ENCODE measurements at regions not wholly inside any gene's neighbourhood (a gene's known extent, or its start where the extent isn't known, plus 50 kb on each side); places are given as distances from the start of the nearest gene placed in this dataset.
"Not testable (repeated sequence)": the region's sequence is repeated elsewhere in the genome, so short reads cannot be mapped to it uniquely, and the experiment has no call there.

DNA sequence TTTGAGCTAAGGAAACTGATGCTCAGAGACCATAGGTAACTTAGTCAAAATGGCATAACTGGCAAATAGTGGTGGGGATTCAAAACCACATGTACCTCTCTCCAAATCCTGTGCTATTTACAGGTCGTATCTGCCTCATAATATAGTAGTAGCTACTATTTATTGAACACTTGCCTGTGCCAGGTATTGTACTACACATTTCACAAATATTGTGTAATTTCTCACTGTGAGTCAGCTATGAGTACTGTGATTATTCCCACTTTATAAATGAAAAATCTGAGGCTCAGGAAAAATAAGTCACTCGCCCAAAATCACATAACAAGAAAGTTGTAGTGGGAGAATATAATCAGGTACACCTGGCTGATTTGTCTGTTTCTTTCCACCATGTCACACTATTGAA, 199.8 kb upstream of the FAT3 start:
- DNase-seq: no peak

DNA sequence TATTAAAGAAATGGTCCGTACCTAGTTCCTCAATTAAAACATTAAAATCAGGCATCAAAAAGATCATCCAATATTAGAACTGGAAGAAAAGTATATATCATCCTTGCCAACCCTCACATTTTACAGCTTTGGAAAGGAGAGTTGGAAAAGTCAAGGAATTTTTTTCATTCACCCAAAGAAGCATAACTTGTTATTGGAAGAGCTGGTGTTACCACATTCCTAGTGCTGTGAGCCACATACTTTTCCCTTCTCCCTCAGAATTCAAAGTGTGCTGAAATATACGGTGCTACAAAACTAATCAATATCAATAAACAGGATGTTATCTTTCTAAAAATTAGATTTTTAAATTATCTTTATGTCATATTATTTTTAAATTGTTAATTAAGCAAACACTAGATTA, 202.1 kb upstream of the FAT3 start:
- no peak for DNase-seq

DNA sequence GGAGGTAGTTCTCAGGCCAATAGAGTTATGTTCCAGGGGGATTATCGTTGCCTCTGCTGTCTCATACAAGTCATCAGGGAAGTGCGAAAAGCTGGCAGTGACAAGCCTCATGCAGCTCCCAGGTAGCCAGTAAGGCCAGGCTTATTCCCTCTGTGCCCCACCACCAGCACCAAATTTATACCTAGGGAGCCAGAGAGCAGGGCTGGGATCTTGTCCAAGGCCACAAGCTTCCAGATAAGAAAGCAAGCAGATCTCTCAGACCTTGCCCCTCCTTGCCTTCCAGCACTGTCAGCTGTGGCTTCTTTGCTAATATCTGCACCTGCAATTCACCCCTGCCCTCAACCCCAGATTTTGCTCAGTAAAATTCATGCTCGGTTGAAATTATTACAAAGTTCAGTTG, 206.3 kb upstream of the FAT3 start:
- no peak for DNase-seq

DNA sequence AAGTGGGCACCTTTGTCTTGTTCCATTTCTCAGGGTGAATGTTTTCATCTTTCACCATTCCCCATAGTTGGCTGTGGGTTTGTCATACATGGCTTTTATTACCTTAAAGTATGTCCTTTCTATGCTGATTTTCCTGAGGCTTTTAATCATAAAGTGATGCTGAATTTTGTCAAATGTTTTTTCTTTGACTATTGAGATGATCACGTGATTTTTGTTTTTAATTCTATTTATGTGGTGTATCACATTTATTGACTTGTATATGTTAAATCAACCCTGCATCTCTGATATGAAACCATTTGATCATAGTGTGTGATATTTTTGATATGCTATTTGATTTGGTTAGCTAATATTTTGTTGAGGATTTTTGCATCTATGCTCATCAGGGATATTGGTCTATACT, 216.4 kb upstream of the FAT3 start:
- DNase-seq: no peak

DNA sequence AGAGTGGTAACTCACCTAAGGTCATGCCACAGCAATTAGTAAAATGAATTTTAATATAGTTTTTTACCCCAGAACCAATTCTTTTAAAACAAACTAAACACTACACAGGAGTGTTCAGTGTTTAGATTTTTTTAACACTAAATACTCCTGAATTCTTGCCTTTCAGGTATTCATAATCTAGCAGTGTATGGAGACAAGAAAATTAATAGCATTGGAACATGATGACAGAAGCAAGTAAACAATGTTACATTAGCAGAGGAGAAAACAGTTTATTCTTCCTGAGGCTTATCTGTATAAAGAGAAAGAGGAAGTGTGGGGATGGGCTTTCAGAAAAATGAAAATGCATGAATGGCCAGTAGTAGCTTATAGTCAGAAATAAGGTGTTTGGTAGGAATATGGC, 222.1 kb upstream of the FAT3 start:
- no peak for DNase-seq

DNA sequence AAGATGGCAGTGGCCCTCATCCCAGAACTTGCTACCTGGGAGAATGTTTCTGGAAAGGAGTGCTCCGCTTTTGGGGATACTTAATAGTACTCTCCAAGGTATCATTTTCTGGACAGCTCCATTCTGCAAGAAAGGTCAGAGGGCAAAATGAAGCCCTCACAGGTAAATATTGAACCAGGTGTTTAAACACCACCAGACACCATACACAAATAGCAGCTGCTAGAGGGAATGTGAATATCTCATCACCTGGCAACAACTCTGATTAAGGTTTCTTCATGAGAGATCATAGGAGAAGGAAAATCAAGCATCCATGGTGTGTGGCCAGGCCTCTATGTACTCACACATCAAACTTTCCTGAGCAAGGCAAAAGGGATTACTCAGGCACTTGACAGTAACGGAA, 226.1 kb upstream of the FAT3 start:
- no peak for DNase-seq

DNA sequence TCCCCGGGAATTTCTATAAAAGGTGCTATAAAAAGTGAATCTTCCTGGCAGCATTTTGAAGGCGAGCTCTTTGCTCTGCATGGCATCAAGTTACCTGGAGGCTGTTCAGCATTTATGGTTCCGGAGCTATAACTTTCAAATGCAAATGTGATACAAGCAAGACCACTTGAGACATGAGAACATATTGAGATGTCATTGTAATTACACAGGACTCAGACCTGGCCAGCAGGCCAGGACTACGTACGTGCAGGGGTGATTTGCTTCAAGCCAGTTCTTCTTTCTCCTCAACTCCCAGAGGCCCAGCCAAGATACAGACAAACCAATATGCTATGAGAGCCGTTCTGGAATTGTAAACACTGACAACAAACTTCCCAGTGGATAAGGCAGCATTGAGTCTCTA, 227.4 kb upstream of the FAT3 start:
- no peak for DNase-seq

DNA sequence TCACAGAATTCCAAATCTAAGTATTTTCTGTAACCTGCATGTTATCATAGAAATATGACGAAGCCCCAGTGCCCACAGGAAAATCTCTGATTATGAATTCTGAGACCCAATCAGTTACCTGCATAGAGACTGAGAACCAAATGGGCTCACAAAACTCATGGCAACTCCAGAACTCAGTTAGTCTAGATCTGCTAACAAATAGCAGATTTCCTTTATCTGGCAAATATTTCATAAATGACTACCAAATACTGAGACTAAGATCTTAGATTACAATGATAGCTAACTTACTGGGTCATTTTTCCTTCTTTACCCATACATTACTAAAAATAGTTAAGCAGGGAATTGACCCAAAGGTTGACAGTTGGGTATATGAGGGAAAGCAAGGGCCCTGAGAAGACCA, 228.1 kb upstream of the FAT3 start:
- no peak for DNase-seq

DNA sequence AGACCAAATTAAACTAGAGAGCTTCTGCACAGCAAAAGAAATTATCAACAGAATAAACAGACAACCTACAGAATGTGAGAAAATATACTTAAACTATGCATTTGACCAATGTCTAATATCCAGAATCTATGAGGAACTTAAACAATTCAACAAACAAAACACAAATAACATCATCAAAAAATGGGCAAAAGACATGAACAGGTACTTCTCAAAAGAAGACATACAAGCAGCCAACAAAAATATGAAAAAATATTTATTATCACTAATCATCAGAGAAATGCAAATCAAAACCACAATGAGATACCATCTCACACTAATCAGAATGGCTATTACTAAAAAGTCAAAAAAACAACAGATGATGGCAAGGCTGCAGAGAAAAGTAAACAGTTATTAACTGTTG, 236.2 kb upstream of the FAT3 start:
- not testable (repeated sequence) for DNase-seq

DNA sequence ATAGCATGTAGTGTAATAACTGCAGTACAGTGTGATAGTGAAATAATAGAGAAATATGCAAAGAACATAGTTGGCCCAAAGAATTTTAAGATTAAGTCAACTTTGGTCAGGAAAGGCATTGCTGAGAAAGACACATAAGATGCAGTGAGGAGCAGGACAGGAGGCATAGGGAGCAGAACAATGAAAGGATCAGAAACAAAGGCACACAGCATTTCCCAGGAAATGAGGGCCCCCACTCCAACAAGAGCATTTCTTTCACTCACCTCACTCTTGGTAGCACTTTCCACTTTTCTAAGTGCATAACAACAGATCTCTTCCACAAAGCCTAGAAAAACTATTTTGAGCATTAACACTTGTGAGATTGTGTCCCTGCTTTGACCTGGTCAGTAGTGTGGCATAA, 238.4 kb upstream of the FAT3 start:
- no peak for DNase-seq

DNA sequence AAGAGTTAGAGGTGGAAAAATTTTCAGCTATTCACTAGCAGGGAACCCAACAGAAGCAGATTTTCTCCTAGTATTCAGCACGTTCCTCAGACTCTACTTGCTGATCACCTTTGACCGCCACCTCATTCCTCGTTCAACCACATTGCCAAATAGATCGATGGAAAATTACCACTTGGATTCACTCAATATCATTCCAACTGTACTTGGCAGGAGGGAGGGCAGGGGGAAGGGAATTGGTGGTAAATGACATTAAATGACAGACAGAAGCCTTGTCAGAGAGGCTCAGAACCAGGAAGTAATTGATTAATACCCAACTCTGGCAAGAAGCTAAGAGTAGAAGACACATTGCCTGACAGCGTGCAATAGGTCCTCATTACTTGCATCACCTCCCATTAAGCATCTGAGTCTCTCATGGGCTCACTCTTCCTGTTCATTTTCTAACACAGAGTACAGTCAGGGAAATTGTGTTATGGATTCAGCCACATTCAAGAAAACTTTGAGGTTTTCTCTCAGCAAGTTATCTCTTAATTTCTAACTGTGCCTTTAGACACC, 240.5 kb upstream of the FAT3 start:
- DNase-seq: no peak

DNA sequence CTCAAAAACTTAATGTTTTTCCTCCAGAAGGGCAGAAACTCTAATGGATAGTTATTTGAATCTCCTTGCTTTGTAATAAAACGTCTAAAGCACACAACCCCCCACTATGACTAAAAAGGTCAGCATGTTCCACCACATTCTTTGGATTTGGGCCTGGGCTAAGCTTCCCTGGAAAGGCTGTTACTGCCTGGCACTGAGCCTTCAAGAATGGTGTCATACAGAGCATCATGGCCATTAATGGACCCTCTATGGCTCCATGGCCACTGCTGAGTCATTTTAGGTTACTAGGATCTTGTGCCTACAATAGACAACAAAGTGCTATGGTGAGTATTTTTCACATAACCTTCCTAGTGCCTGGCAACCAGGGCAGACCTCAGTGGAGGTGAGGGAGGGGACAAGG, 242.6 kb upstream of the FAT3 start:
- DNase-seq: peak; percentile 97

DNA sequence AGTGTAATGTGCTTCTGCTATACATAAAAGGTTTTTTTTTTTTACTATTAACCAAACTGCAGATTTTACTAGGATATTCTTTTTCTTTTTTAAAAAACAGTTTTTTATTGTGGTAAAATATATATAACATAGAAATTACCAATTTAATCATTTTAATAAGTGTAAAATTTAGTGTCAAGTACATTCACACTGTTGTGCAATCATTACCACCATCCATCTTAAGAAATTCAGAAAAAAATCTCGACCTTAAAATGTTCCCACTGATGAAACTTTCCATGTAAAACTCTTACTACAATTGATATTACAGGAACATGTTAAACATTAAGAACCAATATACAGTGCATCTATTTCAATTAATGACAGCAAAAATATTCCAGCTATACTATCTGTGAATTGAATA, 244.8 kb upstream of the FAT3 start:
- DNase-seq: no peak

DNA sequence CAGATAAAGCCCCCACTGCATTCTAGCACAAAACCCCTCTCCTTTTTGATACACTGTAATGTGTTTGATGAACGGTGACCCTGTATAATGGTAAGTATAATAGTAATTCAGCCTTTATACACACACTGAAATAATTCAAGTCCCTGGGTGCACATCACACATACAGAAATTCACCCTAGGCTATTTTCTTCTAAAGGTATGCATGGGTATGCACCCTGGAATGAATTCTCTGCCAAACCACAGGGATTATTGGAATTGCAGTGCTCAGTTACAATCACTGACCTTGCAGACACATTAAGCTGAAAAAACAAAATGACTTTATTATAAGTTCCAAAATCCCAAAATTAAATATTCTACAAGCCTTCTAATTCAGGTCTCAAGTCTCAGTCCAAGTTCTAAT, 245.9 kb upstream of the FAT3 start:
- peak; percentile 41 for DNase-seq

DNA sequence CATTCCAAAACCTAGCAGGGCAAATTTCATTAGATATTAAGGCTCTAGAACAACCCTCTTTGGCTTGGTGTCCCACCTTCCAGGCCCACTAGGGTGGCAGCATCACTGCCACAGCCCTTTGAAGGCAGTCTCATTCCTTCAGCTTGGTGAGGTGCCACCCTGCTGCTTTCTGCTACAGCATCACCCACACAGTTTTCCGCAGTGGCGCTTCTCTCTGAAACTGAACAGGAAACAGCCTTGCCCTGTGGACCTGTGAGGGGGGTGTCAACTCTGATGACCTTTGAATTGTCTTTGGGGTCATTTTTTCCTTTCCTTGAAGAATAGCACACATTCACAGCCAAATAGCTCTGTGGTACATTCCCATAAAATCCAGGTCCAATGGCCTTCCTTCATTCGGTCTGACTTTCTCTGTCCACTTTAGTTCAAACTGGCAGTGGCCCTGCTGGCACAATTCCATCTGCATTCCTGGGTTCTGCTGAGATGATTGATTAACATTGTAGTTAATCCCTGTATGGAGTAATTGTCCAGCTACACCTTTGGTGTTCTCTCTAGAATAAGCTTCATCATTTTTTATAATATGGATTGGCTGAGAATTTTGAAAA, 251.9 kb upstream of the FAT3 start:
- peak; percentile 29 for DNase-seq

DNA sequence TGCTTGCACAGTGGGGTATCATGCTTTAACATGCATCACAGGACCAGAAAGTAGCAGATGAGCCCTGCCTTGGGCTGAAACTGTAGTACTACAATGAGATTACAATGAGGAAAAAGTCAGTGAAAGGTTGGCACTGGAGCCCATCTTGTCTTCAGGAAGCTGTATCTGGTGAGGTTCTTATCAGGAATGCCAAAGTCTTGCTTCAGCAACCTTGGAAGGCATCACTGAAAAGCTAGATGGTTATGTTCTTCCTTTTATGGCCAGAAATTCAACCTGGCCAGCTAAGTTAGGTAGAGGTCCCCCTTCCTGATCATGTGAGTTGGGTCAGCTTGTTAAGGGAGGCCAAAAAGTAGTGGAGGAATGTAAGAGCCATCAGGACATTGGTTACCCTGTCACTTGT, 254.0 kb upstream of the FAT3 start:
- no peak for DNase-seq

DNA sequence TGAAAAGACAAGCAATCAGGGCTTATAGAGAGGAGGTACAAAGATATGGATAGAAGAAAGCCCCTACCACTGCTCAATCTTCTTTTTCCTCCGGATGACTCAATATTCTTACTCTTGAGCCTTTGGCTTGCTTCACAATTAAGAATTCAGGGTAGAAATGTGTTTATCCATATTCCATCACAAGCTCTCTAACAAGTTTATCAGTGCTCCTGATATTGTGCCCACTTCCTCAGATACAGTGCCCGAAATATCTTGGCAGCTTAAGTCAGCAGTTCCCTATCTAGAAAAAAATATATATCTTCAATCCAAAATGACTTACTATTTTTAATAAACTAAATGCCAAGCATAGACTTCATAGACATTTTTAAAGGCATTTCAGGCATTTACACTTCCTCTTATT, 255.1 kb upstream of the FAT3 start:
- DNase-seq: no peak

DNA sequence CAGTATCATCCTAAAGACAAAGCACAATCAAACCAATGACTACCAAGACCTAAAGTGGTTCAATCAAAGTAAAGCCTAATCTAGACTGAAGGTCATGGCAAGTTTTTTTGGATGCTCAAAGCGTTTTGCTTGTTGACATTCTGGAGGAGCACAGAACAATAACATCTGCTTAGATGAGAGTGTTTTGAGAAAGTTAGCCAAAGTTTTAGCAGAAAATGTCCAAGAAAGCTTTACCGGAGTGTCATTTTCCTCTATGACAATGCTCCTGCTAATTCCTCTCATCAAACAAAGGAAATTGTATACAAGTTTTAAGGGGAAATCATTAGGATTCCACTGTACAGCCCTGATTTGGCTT, 256.9 kb upstream of the FAT3 start:
- DNase-seq: no peak

DNA sequence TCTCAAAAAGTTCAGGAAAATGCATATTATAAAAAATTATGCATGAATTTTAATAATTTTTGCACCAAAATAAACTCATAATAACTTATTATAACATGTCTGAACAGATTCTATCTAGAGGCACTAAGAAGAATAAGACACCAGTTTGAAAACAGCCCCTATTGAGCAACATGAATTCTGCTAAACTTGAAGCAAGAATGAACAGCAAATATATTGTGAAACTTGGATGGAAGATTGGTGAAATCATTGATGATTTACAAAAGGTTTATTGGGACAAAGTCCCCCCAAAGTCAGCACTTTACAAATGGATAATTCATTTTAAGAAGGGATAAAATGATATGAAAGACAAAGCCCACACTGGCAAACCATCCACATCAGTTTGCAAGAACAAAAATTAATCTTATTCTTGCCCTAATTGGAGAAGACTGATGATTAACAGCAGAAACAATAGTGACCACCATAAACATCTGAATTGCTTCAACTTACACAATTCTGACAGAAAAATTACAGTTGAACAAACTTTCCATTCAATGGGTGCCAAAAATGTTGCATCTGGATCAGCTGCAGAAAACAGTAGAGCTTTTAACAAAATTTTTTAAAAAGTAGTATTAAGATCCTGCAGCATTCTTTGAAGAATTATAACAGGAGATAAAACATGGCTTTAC, 257.5 kb upstream of the FAT3 start:
- no peak for DNase-seq

DNA sequence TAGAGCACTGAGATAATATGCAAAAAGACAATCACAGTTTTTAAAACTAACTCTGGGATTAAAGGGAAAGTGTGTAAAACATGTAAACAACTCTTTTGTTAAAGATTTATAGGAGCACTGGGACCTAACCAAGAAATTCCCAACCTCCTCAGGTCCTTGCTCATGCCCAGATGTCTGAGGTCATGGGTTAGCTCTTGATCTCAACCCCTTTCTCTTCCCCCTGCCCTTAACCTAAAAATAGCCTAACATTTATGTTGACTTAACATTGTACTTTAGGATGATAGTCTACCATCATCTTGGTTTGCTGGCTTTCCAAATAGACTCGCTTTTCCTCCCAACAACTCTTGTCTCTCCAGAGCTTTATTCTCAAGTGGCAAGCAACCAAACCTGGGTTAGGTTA, 258.2 kb upstream of the FAT3 start:
- no peak for DNase-seq

DNA sequence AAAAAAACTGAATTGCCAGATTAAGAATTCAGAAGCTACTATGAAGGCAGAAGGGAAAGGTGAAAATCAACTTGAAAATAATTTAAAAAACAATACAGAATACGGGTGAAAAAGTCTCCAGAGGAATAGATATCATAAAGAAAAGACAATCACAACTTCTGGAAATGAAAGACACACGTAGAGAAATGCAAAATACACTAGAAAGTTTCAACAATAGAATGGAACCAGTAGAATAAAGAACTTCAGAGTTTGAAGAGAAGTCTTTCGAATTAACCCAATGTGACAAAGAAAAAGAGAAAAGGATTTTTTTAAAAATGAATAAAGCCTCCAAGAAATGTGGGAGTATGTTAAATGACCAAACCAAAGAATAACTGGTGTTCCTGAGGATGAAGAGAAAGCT, 263.8 kb upstream of the FAT3 start:
- DNase-seq: no peak

DNA sequence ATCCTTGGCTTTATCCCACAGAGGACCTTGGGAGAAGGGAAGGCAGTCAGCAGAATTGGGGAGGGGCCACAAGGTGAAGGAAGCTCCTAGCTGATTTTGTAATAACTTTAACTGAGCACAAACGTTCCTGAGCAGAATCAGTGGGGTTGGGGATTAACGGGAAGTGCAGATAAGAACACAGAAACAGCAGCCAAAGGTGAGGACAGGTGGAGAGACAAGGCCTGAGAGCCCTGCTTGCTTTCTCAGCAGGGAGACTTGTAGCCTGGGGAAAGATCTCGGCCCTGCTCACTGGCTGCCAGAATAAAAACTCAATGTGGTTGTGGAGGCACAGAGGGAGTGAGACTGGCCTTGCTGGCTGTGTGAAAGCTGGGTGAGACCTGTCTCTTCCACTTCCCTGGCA, 265.2 kb upstream of the FAT3 start:
- DNase-seq: no peak

DNA sequence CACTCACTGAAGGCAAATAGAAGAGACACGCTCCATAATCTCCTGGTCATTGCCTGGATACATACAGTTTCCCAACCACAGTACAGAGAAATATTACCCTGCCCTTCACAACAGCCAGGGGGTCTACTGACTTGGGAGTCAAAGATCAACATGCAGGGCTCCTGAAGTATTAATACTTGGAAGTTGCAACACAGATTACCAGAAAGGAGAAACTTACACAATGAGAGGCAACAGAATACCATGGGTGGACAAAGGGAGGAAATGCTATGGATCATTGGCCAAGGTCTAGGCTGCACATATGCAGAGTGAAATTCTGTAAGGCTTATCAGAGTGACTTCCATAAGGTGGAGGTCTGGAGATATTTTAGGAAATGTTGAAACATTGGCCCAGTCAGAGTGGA, 267.9 kb upstream of the FAT3 start:
- DNase-seq: no peak

DNA sequence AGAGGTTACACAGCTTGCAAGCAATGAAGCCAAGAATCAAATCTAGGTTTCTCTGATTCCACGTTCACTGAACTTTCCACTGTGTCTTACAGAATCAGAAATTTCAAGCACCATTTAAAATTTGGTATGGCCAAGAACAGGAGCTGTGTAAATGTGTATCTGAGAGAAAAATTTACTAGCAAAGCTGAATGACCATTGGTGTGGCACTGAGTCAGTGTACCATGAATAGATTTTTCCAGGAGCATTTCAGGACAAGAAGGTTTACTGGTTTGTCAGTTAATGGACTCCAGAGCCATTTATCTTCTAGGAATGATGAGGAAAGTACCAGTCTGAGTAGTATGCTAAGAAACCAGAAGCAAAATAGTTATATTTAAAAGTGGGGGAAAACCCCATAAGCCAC, 269.4 kb upstream of the FAT3 start:
- DNase-seq: no peak

DNA sequence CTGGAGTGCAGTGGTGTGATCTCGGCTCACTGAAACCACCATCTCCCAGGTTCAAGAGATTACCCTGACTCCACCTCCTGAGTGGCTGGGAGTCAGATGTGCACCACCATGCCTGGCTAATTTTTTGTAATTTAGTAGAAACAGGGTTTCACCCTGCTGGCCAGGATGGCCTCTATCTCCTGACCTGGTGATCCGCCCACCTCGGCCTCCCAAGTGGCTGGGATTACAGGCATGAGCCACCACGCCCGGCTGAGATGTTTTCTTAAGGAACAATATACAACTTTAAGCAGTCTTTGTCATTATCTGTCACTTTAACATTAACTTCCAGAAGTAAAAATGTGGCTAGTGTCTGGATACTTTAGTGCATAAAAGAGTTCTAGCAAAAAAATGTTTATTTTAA, 272.6 kb upstream of the FAT3 start:
- DNase-seq: no peak

Data from kidney glomerular epithelial cell (primary cell).